ENCODE measurements at regions not wholly inside any gene's neighbourhood (a gene's known extent, or its start where the extent isn't known, plus 50 kb on each side); places are given as distances from the start of the nearest gene placed in this dataset.
"Not testable (repeated sequence)": the region's sequence is repeated elsewhere in the genome, so short reads cannot be mapped to it uniquely, and the experiment has no call there.

GRCh38 chr5:106032069-106032468, 1638.7 kb downstream of the EFNA5 start:
- CTCF ChIA-PET: interaction anchor here (0.7 kb wide), 1 partner anchor 66 kb away, joined by 3 read pairs; no protein-coding TSS in a partner anchor
- H3K27ac ChIP-seq (ENCODE audit: extremely low read depth, low read depth, low read length); POLR2A ChIA-PET; H3K36me3 ChIP-seq (ENCODE audit: control insufficient read depth in 2 of 2, insufficient read depth in 1 of 2, low read length in 2 of 2); H3K4me1 ChIP-seq (ENCODE audit: control insufficient read depth, insufficient read depth, low read length); H3K9me3 ChIP-seq (ENCODE audit: control insufficient read depth, insufficient read depth, low read depth, low read length); H3K4me3 ChIP-seq (ENCODE audit: low read depth, low read length): not testable (repeated sequence)
- TF ChIP-seq SETDB1 (IDR thresholded peaks at IDR 0.05; ENCODE audit: insufficient read length, low read length) (peak; percentile 13), ZNF585B (tag by site-specific recombination; IDR thresholded peaks at IDR 0.05) (peak; percentile 82), TRIM28 (IDR thresholded peaks at IDR 0.05; ENCODE audit: borderline replicate concordance, low read length) (peak; percentile 64; the same call in 1 of the 2 replicates)

GRCh38 chr5:106028314-106028713, 1642.4 kb downstream of the EFNA5 start:
- Histone ChIP-seq H3K27ac (ENCODE audit: extremely low read depth, low read depth, low read length) (no peak overlapping the region), H3K4me1 (ENCODE audit: control insufficient read depth, insufficient read depth, low read length) (no peaks in the 10 kb centered on the region), H3K9me3 (ENCODE audit: control insufficient read depth, insufficient read depth, low read depth, low read length) (no peaks in the 10 kb centered on the region), H3K36me3 (ENCODE audit: control insufficient read depth in 2 of 2, insufficient read depth in 1 of 2, low read length in 2 of 2) (no peaks in the 10 kb centered on the region), H3K4me3 (ENCODE audit: low read depth, low read length) (no peak overlapping the region)
- 0 out of 2 replicates have a peak, but pooled peaks have one; percentile 10 for TF ChIP-seq ATF2 (tag by site-specific recombination; IDR thresholded peaks at IDR 0.05; ENCODE audit: low read depth)
- TF ChIP-seq ZNF830 (tag by site-specific recombination; IDR thresholded peaks at IDR 0.05; ENCODE audit: low read depth): no peak
- ChIA-PET CTCF (interaction anchor here (0.5 to 0.6 kb wide), 2 partner anchors 18 to 37 kb away, joined by 3 to 4 read pairs; no protein-coding TSS in a partner anchor), POLR2A (no interaction called here)

GRCh38 chr5:106020894-106021293, 1649.8 kb downstream of the EFNA5 start:
- no peak overlapping the region for H3K4me3 ChIP-seq (ENCODE audit: low read depth, low read length)
- ChIA-PET POLR2A (no interaction called here), CTCF (no interaction called here)
- no peak overlapping the region for H3K27ac ChIP-seq (ENCODE audit: extremely low read depth, low read depth, low read length)
- no peak for TF ChIP-seq REST (tag by site-specific recombination; IDR thresholded peaks at IDR 0.05)
- TF ChIP-seq ZNF2 (tag by site-specific recombination; IDR thresholded peaks at IDR 0.05): no peak
- no peak for TF ChIP-seq ZNF26 (tag by site-specific recombination; IDR thresholded peaks at IDR 0.05)
- no peak for TF ChIP-seq ZNF621 (tag by site-specific recombination; IDR thresholded peaks at IDR 0.05)
- TF ChIP-seq ATF2 (tag by site-specific recombination; IDR thresholded peaks at IDR 0.05; ENCODE audit: low read depth): no peak
- H3K9me3 ChIP-seq (ENCODE audit: control insufficient read depth, insufficient read depth, low read depth, low read length): no peaks in the 10 kb centered on the region
- peaks cover 4% of the 10 kb centered on the region; the same call in 1 of the 2 replicates for H3K4me1 ChIP-seq (ENCODE audit: control insufficient read depth, insufficient read depth, low read length)
- no peaks in the 10 kb centered on the region for H3K36me3 ChIP-seq (ENCODE audit: control insufficient read depth in 2 of 2, insufficient read depth in 1 of 2, low read length in 2 of 2)

- Histone ChIP-seq H3K9me3 (ENCODE audit: control insufficient read depth, insufficient read depth, low read depth, low read length) (no peaks in the 10 kb centered on the region), H3K36me3 (ENCODE audit: control insufficient read depth in 2 of 2, insufficient read depth in 1 of 2, low read length in 2 of 2) (no peaks in the 10 kb centered on the region), H3K4me3 (ENCODE audit: low read depth, low read length) (no peak overlapping the region), H3K27ac (ENCODE audit: extremely low read depth, low read depth, low read length) (no peak overlapping the region), H3K4me1 (ENCODE audit: control insufficient read depth, insufficient read depth, low read length) (peaks cover 4% of the 10 kb centered on the region; the same call in 1 of the 2 replicates)
- CTCF ChIA-PET: no interaction called here
- no peak for TF ChIP-seq AEBP2 (tag by site-specific recombination; IDR thresholded peaks at IDR 0.05; ENCODE audit: borderline replicate concordance)
- peak; percentile 27; the same call in 1 of the 2 replicates for TF ChIP-seq ZBTB48 (tag by site-specific recombination; IDR thresholded peaks at IDR 0.05)
- no peak for TF ChIP-seq ZNF660 (tag by site-specific recombination; IDR thresholded peaks at IDR 0.05)
- no peak for TF ChIP-seq ZBTB26 (tag by site-specific recombination; optimal IDR thresholded peaks at IDR 0.05)
- POLR2A ChIA-PET: no interaction called here
These were observed 1651.5 kb downstream of the EFNA5 start for GRCh38 chr5:106019261-106019660.

Measured in HEK293 (cell line).